GM21390 (cell line): ENCODE measurements at regions not wholly inside any gene's neighbourhood (a gene's known extent, or its start where the extent isn't known, plus 50 kb on each side); places are given as distances from the start of the nearest gene placed in this dataset.

Source experiments
- ATAC-seq: cut with Tn5 transposase; IDR thresholded peaks from one replicate; pipeline ENCODE4 v1.9.1; 2021; ENCODE audit not compliant: unreplicated experiment

- ATAC-seq = no peak
These were observed 175.1 kb upstream of the CTNNB1 start for GRCh38 chr3:41024031-41024836.

- no peak for ATAC-seq
These were observed 172.7 kb upstream of the CTNNB1 start for GRCh38 chr3:41026394-41027177.

- ATAC-seq = no peak
These were observed 169.9 kb upstream of the CTNNB1 start for GRCh38 chr3:41029356-41029755.

GRCh38 chr3:41030220-41030619, 169.1 kb upstream of the CTNNB1 start:
- no peak for ATAC-seq

- ATAC-seq = no peak
These were observed 167.9 kb upstream of the CTNNB1 start for GRCh38 chr3:41031401-41031800.

GRCh38 chr3:41033956-41034519, 165.3 kb upstream of the CTNNB1 start:
- no peak for ATAC-seq

- no peak for ATAC-seq
These were observed 163.8 kb upstream of the CTNNB1 start for GRCh38 chr3:41035456-41036022.

GRCh38 chr3:41037651-41038334, 161.5 kb upstream of the CTNNB1 start:
- ATAC-seq = no peak

GRCh38 chr3:41040256-41040655, 159.0 kb upstream of the CTNNB1 start:
- ATAC-seq = no peak

GRCh38 chr3:41041462-41041861, 157.8 kb upstream of the CTNNB1 start:
- no peak for ATAC-seq

- no peak for ATAC-seq
These were observed 157.4 kb upstream of the CTNNB1 start for GRCh38 chr3:41041899-41042298.

GRCh38 chr3:41044523-41044922, 154.8 kb upstream of the CTNNB1 start:
- ATAC-seq = no peak

- ATAC-seq = no peak
These were observed 153.8 kb upstream of the CTNNB1 start for GRCh38 chr3:41045491-41045890.

GRCh38 chr3:41050144-41050543, 149.2 kb upstream of the CTNNB1 start:
- ATAC-seq = no peak

GRCh38 chr3:41053220-41053619, 146.1 kb upstream of the CTNNB1 start:
- no peak for ATAC-seq

- ATAC-seq = no peak
These were observed 139.2 kb upstream of the CTNNB1 start for GRCh38 chr3:41060106-41060505.

GRCh38 chr3:41064070-41064469, 135.2 kb upstream of the CTNNB1 start:
- no peak for ATAC-seq

- ATAC-seq = no peak
These were observed 134.8 kb upstream of the CTNNB1 start for GRCh38 chr3:41064526-41064925.

- ATAC-seq = no peak
These were observed 134.0 kb upstream of the CTNNB1 start for GRCh38 chr3:41065340-41065739.

- no peak for ATAC-seq
These were observed 126.1 kb upstream of the CTNNB1 start for GRCh38 chr3:41073190-41073589.

GRCh38 chr3:41075975-41076374, 123.3 kb upstream of the CTNNB1 start:
- no peak for ATAC-seq
